Fibroblast of lung (primary cell): ENCODE measurements at regions not wholly inside any gene's neighbourhood (a gene's known extent, or its start where the extent isn't known, plus 50 kb on each side); places are given as distances from the start of the nearest gene placed in this dataset.

ENCODE experiments used
- DNase-seq, 2 donors: peaks; one replicate each; pipeline versions ENCODE4 v3.0.0 to v3.0.0-alpha.2; 2010; ENCODE audit warnings: low read depth in 2 of 2
- H2AFZ ChIP-seq: 2 replicates; pipeline ENCODE4 v1.5.1; 2012; ENCODE audit warnings: low read length, control low read depth, inconsistent platforms
- H3K27ac ChIP-seq: 2 replicates; pipeline ENCODE4 v1.5.1; 2011; ENCODE audit warnings: low read length, control low read depth; ENCODE audit not compliant: insufficient read depth
- H3K27me3 ChIP-seq: 2 replicates; pipeline ENCODE4 v1.5.1; 2011; ENCODE audit warnings: mild to moderate bottlenecking, low read length; ENCODE audit not compliant: control insufficient read depth, insufficient read depth
- H3K36me3 ChIP-seq: 2 replicates; pipeline ENCODE4 v1.5.1; 2011; ENCODE audit warnings: low read length; ENCODE audit not compliant: control insufficient read depth, insufficient read depth
- H3K4me1 ChIP-seq: 2 replicates; pipeline ENCODE4 v1.5.1; 2011; ENCODE audit warnings: low read length; ENCODE audit not compliant: control insufficient read depth, insufficient read depth; ENCODE audit errors: extremely low read depth
- H3K4me2 ChIP-seq: 2 replicates; pipeline ENCODE4 v1.5.1; 2011; ENCODE audit warnings: low read length, control low read depth; ENCODE audit not compliant: insufficient read depth; ENCODE audit errors: extremely low read depth
- H3K4me3 ChIP-seq, 4 experiments: fragments of 200-600 bp in 1 of 4; sonication (generic) in 1 of 4; replicated peaks in 1 of 4; 2 replicates each; pipeline ENCODE4 v1.5.1; 2011 to 2016; ENCODE audit warnings: low read length in 4 of 4, low read depth in 3 of 4, mild to moderate bottlenecking in 3 of 4, control low read depth in 2 of 4, inconsistent platforms in 1 of 4, mixed read lengths in 1 of 4; ENCODE audit not compliant: insufficient read depth in 1 of 4; ENCODE audit errors: control extremely low read depth in 1 of 4
- H3K79me2 ChIP-seq: 2 replicates; pipeline ENCODE4 v1.5.1; 2012; ENCODE audit warnings: mild to moderate bottlenecking, low read length, inconsistent platforms; ENCODE audit not compliant: control insufficient read depth, insufficient read depth
- H3K9ac ChIP-seq: 2 replicates; pipeline ENCODE4 v1.5.1; 2011; ENCODE audit warnings: mild to moderate bottlenecking, low read length, control low read depth; ENCODE audit not compliant: insufficient read depth
- H3K9me3 ChIP-seq: 2 replicates; pipeline ENCODE4 v1.5.1; 2012; ENCODE audit warnings: low read depth, low read length; ENCODE audit not compliant: control insufficient read depth, insufficient read depth
- H4K20me1 ChIP-seq: 2 replicates; pipeline ENCODE4 v1.5.1; 2011; ENCODE audit warnings: low read length; ENCODE audit not compliant: control insufficient read depth, insufficient read depth; ENCODE audit errors: extremely low read depth
- EZH2 ChIP-seq: IDR thresholded peaks from 2 replicates; pipeline ENCODE4 v1.5.1; 2012; ENCODE audit warnings: low read length, control low read depth, mild to moderate bottlenecking; ENCODE audit errors: missing control alignments
- TF ChIP-seq, protein P1 (sequence below), 2 donors: IDR thresholded peaks in 1 of 2; conservative IDR thresholded peaks in 1 of 2; 1 replicate in 1 of 2; 2 replicates in 1 of 2; pipeline ENCODE4 v1.5.1; 2011 to 2012; ENCODE audit warnings: low read length in 2 of 2, control low read depth in 1 of 2, inconsistent platforms in 1 of 2, low read depth in 1 of 2, mild to moderate bottlenecking in 1 of 2

GRCh38 chr2:116510117-116510671 lies 1304.3 kb upstream of the DDX18 start:
- no peak overlapping the region for H3K4me2 ChIP-seq
- TF ChIP-seq, protein P1, sequence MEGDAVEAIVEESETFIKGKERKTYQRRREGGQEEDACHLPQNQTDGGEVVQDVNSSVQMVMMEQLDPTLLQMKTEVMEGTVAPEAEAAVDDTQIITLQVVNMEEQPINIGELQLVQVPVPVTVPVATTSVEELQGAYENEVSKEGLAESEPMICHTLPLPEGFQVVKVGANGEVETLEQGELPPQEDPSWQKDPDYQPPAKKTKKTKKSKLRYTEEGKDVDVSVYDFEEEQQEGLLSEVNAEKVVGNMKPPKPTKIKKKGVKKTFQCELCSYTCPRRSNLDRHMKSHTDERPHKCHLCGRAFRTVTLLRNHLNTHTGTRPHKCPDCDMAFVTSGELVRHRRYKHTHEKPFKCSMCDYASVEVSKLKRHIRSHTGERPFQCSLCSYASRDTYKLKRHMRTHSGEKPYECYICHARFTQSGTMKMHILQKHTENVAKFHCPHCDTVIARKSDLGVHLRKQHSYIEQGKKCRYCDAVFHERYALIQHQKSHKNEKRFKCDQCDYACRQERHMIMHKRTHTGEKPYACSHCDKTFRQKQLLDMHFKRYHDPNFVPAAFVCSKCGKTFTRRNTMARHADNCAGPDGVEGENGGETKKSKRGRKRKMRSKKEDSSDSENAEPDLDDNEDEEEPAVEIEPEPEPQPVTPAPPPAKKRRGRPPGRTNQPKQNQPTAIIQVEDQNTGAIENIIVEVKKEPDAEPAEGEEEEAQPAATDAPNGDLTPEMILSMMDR (conservative IDR thresholded peaks at IDR 0.05 in 1 of 2, IDR thresholded peaks at IDR 0.05 in 1 of 2; ENCODE audit: low read depth in 1 of 2, low read length in 2 of 2): no peak
- no peak for TF ChIP-seq EZH2

DNA sequence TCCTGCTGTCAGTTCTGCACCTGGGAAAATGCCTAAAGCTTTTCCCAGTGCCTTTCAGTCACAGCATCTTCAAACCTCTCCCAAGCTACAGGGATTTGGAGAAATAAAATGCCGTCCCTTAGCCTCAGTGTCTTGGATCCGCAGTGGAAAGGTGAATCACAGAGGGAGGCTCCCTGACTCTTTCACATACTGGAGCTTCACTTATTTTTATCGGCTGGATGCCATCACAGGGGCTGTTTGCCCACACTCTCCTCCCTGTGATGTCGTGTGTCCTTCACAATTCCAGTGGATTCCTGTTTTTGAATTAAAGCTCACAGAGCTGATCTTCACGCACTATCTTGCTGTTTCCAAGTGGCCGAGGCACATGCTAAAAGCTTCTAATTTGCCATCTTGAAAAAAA lies 1303.1 kb upstream of the DDX18 start:
- Histone ChIP-seq H3K9me3 (no peaks in the 10 kb centered on the region), H2AFZ (no peak overlapping the region), H3K4me1 (no peaks in the 10 kb centered on the region), H3K27ac (no peak overlapping the region), H3K36me3 (no peaks in the 10 kb centered on the region), H3K4me3 (no peak overlapping the region), H3K27me3 (no peaks in the 10 kb centered on the region), H3K4me2 (no peak overlapping the region), H3K9ac (no peak overlapping the region), H4K20me1 (no peaks in the 10 kb centered on the region), H3K79me2 (no peaks in the 10 kb centered on the region)
- no peak for DNase-seq
- TF ChIP-seq EZH2: no peak
- TF ChIP-seq, protein P1 (conservative IDR thresholded peaks at IDR 0.05 in 1 of 2, IDR thresholded peaks at IDR 0.05 in 1 of 2; ENCODE audit: low read depth in 1 of 2, low read length in 2 of 2): no peak

More at GRCh38 chr2:116510117-116510671, 1304.3 kb upstream of the DDX18 start:
- no peaks in the 10 kb centered on the region for H3K27me3 ChIP-seq
- H3K9me3 ChIP-seq: no peaks in the 10 kb centered on the region
- H3K4me1 ChIP-seq: no peaks in the 10 kb centered on the region
- no peaks in the 10 kb centered on the region for H3K79me2 ChIP-seq
- H4K20me1 ChIP-seq: no peaks in the 10 kb centered on the region
- no peak overlapping the region for H3K4me3 ChIP-seq
- H2AFZ ChIP-seq: no peak overlapping the region
- no peak overlapping the region for H3K27ac ChIP-seq
- no peaks in the 10 kb centered on the region for H3K36me3 ChIP-seq
- DNase-seq: no peak
- no peak overlapping the region for H3K9ac ChIP-seq

- H3K27me3 ChIP-seq: no peaks in the 10 kb centered on the region
- no peak overlapping the region for H3K9ac ChIP-seq
- no peak overlapping the region for H3K4me3 ChIP-seq
- H2AFZ ChIP-seq: no peak overlapping the region
- TF ChIP-seq, protein P1 (conservative IDR thresholded peaks at IDR 0.05 in 1 of 2, IDR thresholded peaks at IDR 0.05 in 1 of 2; ENCODE audit: low read depth in 1 of 2, low read length in 2 of 2): no peak
- no peak for DNase-seq
- no peak overlapping the region for H3K27ac ChIP-seq
- no peak overlapping the region for H3K4me2 ChIP-seq
- no peaks in the 10 kb centered on the region for H4K20me1 ChIP-seq
- H3K9me3 ChIP-seq: no peaks in the 10 kb centered on the region
- no peaks in the 10 kb centered on the region for H3K36me3 ChIP-seq
- H3K4me1 ChIP-seq: no peaks in the 10 kb centered on the region
- no peaks in the 10 kb centered on the region for H3K79me2 ChIP-seq
These were observed 1300.5 kb upstream of the DDX18 start for GRCh38 chr2:116513991-116514390.
